ENCODE measurements at regions not wholly inside any gene's neighbourhood (a gene's known extent, or its start where the extent isn't known, plus 50 kb on each side); places are given as distances from the start of the nearest gene placed in this dataset.

- no peak for DNase-seq
These were observed 189.3 kb downstream of the IPO8 start for GRCh38 chr12:30506411-30506810.

- no peak for DNase-seq
These were observed 194.0 kb downstream of the IPO8 start for GRCh38 chr12:30501718-30502117.

GRCh38 chr12:30500532-30500931 is 195.1 kb downstream of the IPO8 start:
- no peak for DNase-seq

GRCh38 chr12:30485230-30485890 is 210.3 kb downstream of the IPO8 start:
- DNase-seq, result no peak

- no peak for DNase-seq
These were observed 211.0 kb downstream of the IPO8 start for GRCh38 chr12:30484658-30485057.

- no peak for DNase-seq
These were observed 213.0 kb downstream of the IPO8 start for GRCh38 chr12:30482650-30483049.

- DNase-seq, result no peak
These were observed 222.4 kb downstream of the IPO8 start for GRCh38 chr12:30473274-30473673.

- no peak for DNase-seq
These were observed 229.5 kb downstream of the IPO8 start for GRCh38 chr12:30466093-30466585.

GRCh38 chr12:30463636-30464035 is 232.0 kb downstream of the IPO8 start:
- no peak for DNase-seq

GRCh38 chr12:30462249-30462648 is 233.4 kb downstream of the IPO8 start:
- no peak for DNase-seq

- DNase-seq, result no peak
These were observed 234.5 kb downstream of the IPO8 start for GRCh38 chr12:30461026-30461615.

- no peak for DNase-seq
These were observed 237.2 kb downstream of the IPO8 start for GRCh38 chr12:30458453-30458852.

- DNase-seq, result peak; percentile 97
These were observed 237.9 kb downstream of the IPO8 start for GRCh38 chr12:30457621-30458289.

- peak; percentile 60 for DNase-seq
These were observed 244.8 kb downstream of the IPO8 start for GRCh38 chr12:30450872-30451271.

GRCh38 chr12:30450226-30450625 is 245.4 kb downstream of the IPO8 start:
- no peak for DNase-seq

- no peak for DNase-seq
These were observed 247.6 kb downstream of the IPO8 start for GRCh38 chr12:30448038-30448437.

- peak; percentile 39 for DNase-seq
These were observed 248.5 kb downstream of the IPO8 start for GRCh38 chr12:30447061-30447750.

- no peak for DNase-seq
These were observed 253.2 kb downstream of the IPO8 start for GRCh38 chr12:30442461-30442860.

GRCh38 chr12:30440826-30441602 is 254.7 kb downstream of the IPO8 start:
- peak; percentile 80 for DNase-seq

- no peak for DNase-seq
These were observed 256.5 kb downstream of the IPO8 start for GRCh38 chr12:30439201-30439600.

GRCh38 chr12:30438601-30439041 is 257.0 kb downstream of the IPO8 start:
- DNase-seq, result no peak

- DNase-seq, result peak; percentile 74
These were observed 258.1 kb downstream of the IPO8 start for GRCh38 chr12:30437616-30438015.

- DNase-seq, result no peak
These were observed 258.6 kb downstream of the IPO8 start for GRCh38 chr12:30437044-30437443.

Data from DMS53 (cell line).